ENCODE measurements at regions not wholly inside any gene's neighbourhood (a gene's known extent, or its start where the extent isn't known, plus 50 kb on each side); places are given as distances from the start of the nearest gene placed in this dataset.

GRCh38 chr2:235328991-235329390 lies 164.9 kb upstream of the AGAP1 start:
- H3K36me3 ChIP-seq (ENCODE audit: insufficient read depth, low read length), result no peaks in the 10 kb centered on the region
- H2AFZ ChIP-seq (ENCODE audit: low read length), result no peak overlapping the region
- H3K4me2 ChIP-seq (ENCODE audit: low read length), result no peak overlapping the region
- H3K9me2 ChIP-seq (ENCODE audit: low read depth, low read length), result no peaks in the 10 kb centered on the region
- no peaks in the 10 kb centered on the region for H3F3A ChIP-seq (ENCODE audit: insufficient read depth, low read length)
- H3K79me2 ChIP-seq (ENCODE audit: insufficient read depth, low read length), result no peaks in the 10 kb centered on the region
- H3K4me1 ChIP-seq (ENCODE audit: insufficient read depth, low read length, severe bottlenecking), result no peaks in the 10 kb centered on the region
- no peak overlapping the region for H3K27ac ChIP-seq (ENCODE audit: low read depth, low read length, poor library complexity, severe bottlenecking)
- no peaks in the 10 kb centered on the region; the same call in 1 of the 2 replicates for H3K27me3 ChIP-seq (ENCODE audit: insufficient read depth, low read length)
- no peaks in the 10 kb centered on the region for H3K9me3 ChIP-seq (ENCODE audit: low read length)
- H3K4me3 ChIP-seq (ENCODE audit: low read depth, low read length, poor library complexity, severe bottlenecking), result no peak overlapping the region
- TF ChIP-seq, protein P1, sequence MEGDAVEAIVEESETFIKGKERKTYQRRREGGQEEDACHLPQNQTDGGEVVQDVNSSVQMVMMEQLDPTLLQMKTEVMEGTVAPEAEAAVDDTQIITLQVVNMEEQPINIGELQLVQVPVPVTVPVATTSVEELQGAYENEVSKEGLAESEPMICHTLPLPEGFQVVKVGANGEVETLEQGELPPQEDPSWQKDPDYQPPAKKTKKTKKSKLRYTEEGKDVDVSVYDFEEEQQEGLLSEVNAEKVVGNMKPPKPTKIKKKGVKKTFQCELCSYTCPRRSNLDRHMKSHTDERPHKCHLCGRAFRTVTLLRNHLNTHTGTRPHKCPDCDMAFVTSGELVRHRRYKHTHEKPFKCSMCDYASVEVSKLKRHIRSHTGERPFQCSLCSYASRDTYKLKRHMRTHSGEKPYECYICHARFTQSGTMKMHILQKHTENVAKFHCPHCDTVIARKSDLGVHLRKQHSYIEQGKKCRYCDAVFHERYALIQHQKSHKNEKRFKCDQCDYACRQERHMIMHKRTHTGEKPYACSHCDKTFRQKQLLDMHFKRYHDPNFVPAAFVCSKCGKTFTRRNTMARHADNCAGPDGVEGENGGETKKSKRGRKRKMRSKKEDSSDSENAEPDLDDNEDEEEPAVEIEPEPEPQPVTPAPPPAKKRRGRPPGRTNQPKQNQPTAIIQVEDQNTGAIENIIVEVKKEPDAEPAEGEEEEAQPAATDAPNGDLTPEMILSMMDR (IDR thresholded peaks at IDR 0.05; ENCODE audit: low read length), result no peak
- TF ChIP-seq EZH2 (IDR thresholded peaks at IDR 0.05; ENCODE audit: borderline replicate concordance, low read length), result no peak
- no peaks in the 10 kb centered on the region for H4K20me1 ChIP-seq (ENCODE audit: insufficient read depth, low read length)
- no peak overlapping the region for H3K9ac ChIP-seq (ENCODE audit: low read length)

DNA sequence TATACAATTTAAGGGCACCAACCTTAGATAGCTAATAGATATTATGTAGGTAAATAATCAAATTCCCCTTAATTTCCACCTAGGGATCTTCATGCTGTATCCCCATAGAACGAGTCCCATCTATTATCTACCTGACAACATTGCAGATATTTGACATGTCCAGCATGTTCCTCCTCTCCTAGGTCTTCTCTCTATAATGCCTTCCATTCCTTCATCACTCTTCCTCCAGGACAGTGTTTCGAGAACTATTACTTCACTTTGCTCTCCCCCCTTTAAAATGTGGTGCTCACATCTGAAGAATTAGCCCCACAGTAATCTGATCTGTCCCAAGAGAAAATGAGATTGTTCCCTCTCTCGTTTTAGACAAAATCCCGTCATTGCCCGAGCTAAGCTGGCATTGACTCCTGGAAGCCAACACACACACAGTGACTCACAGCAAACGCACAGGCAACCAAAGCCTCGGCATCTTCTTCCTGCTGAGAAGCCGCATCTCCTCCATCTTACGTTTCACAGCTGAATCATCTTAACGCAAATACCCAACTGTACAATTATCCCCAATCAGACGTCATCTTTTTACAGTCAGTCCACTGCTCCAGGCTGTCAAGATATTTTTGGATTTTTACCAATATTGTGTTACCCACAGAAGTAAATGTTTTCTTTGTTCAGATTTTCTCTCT lies 162.9 kb upstream of the AGAP1 start:
- Histone ChIP-seq H3K9me3 (ENCODE audit: low read length) (no peaks in the 10 kb centered on the region), H3K27ac (ENCODE audit: low read depth, low read length, poor library complexity, severe bottlenecking) (no peak overlapping the region), H2AFZ (ENCODE audit: low read length) (no peak overlapping the region), H3K9me2 (ENCODE audit: low read depth, low read length) (no peaks in the 10 kb centered on the region), H3K4me3 (ENCODE audit: low read depth, low read length, poor library complexity, severe bottlenecking) (no peak overlapping the region), H3K36me3 (ENCODE audit: insufficient read depth, low read length) (no peaks in the 10 kb centered on the region), H3K4me2 (ENCODE audit: low read length) (no peak overlapping the region), H3K27me3 (ENCODE audit: insufficient read depth, low read length) (no peaks in the 10 kb centered on the region), H3K4me1 (ENCODE audit: insufficient read depth, low read length, severe bottlenecking) (no peaks in the 10 kb centered on the region), H4K20me1 (ENCODE audit: insufficient read depth, low read length) (no peaks in the 10 kb centered on the region), H3K79me2 (ENCODE audit: insufficient read depth, low read length) (no peaks in the 10 kb centered on the region), H3K9ac (ENCODE audit: low read length) (no peak overlapping the region), H3F3A (ENCODE audit: insufficient read depth, low read length) (no peaks in the 10 kb centered on the region)
- TF ChIP-seq, protein P1 (IDR thresholded peaks at IDR 0.05; ENCODE audit: low read length), result no peak
- no peak for TF ChIP-seq EZH2 (IDR thresholded peaks at IDR 0.05; ENCODE audit: borderline replicate concordance, low read length)

DNA sequence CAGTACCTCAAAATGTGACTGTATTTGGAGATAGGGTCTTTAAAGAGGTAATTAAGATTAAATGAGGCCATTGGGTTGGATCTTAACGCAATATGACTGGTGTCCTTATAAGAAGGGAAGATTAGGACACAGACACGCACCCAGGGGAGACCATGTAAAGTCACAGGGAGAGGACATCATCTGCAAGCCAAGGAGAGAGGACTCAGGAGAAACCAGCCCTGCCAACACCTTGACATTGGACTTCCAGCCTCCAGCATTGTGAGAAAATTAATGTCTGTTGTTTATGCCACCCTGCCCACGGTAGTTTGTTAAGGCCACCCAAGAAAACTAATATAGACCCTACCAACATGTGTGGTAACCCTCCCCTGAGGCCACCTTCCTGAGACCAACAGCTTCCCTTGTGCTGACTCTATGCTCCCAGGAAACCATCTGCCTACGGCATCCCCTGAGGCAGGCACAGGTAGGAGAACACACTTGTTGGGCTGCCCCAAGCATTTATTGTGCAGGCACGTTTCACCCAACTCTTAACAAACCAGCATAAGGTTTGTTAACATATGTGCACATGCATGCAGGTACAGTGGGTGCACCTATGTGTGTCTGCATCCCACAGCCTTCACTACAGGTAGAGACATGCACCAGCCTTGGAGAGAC lies 161.5 kb upstream of the AGAP1 start:
- TF ChIP-seq, protein P1 (IDR thresholded peaks at IDR 0.05; ENCODE audit: low read length), result no peak
- TF ChIP-seq EZH2 (IDR thresholded peaks at IDR 0.05; ENCODE audit: borderline replicate concordance, low read length), result no peak
- Histone ChIP-seq H3K4me2 (ENCODE audit: low read length) (no peak overlapping the region), H3F3A (ENCODE audit: insufficient read depth, low read length) (no peaks in the 10 kb centered on the region), H3K9ac (ENCODE audit: low read length) (no peak overlapping the region), H3K4me1 (ENCODE audit: insufficient read depth, low read length, severe bottlenecking) (no peaks in the 10 kb centered on the region), H3K36me3 (ENCODE audit: insufficient read depth, low read length) (no peaks in the 10 kb centered on the region), H3K27ac (ENCODE audit: low read depth, low read length, poor library complexity, severe bottlenecking) (no peak overlapping the region), H4K20me1 (ENCODE audit: insufficient read depth, low read length) (no peaks in the 10 kb centered on the region), H3K9me3 (ENCODE audit: low read length) (no peaks in the 10 kb centered on the region), H3K9me2 (ENCODE audit: low read depth, low read length) (no peaks in the 10 kb centered on the region), H2AFZ (ENCODE audit: low read length) (no peak overlapping the region), H3K4me3 (ENCODE audit: low read depth, low read length, poor library complexity, severe bottlenecking) (no peak overlapping the region), H3K79me2 (ENCODE audit: insufficient read depth, low read length) (no peaks in the 10 kb centered on the region), H3K27me3 (ENCODE audit: insufficient read depth, low read length) (no peaks in the 10 kb centered on the region)
